HS-5 (cell line): ENCODE measurements at regions not wholly inside any gene's neighbourhood (a gene's known extent, or its start where the extent isn't known, plus 50 kb on each side); places are given as distances from the start of the nearest gene placed in this dataset.
"Not testable (repeated sequence)": the region's sequence is repeated elsewhere in the genome, so short reads cannot be mapped to it uniquely, and the experiment has no call there.

Experiments used
- DNase-seq: peaks from one replicate; pipeline ENCODE4 v3.0.0-alpha.2; 2012; ENCODE audit warnings: low read depth

- DNase-seq, result no peak
Observed at GRCh38 chr9:97773091-97773490, 76.0 kb upstream of the XPA start.

DNA sequence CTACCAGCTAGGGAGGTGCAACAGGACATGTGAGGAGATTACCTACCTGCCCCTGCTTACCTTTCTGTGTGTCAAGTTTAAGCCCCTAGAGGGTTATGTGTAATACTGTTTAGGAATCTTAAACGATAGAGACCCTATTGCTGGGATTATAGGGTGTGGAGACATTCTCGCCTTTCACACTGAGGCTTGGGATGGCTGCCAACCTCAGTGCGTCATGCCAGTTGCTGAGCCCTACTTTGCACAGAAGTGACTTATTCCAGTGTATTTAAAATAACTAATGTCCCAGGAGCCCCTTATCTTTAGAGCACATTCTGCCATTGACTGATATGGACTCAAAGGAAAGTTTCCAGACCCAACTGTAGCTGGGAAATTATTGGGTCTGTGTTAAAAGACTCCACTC lies 76.6 kb upstream of the XPA start:
- no peak for DNase-seq

DNA sequence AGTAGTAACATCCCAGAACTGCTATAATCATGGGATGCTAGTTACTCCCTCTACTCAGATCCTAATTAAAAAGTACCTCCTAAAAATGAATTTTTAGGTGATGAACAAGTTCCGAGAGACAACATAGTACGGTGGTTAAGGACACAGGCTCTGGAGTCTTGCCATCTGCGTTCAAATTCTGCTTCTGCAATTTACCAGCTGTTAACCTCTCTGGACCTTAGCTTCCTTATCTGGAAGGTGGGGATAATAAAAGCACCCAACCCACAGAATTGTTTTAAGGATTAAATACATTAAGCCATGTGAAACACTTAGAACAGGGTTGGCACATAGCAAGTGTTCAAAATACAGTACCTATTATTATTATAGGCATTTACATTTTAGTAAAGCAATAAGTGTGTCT lies 77.5 kb upstream of the XPA start:
- DNase-seq, result no peak

DNA sequence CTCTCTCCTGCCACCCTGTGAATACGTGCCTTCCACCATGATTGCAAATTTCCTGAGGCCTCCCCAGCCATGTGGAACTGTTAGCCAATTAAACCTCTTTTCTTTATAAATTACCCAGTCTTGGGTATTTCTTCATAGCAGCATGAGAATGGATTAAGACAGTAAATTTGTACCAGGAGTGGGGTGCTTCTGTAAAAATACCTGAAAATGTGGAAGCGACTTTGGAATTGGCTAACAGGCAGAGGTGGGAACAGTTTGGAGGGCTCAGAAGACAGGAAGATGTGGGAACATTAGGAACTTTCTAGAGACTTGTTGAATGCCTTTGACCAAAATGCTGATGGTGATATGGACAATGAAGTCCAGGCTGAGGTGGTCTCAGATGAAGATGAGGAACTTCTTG lies 74.3 kb upstream of the FOXE1 start:
- not testable (repeated sequence) for DNase-seq

- DNase-seq, result no peak
Observed at GRCh38 chr9:97779608-97780007, 73.4 kb upstream of the FOXE1 start.

GRCh38 chr9:97781902-97782301 lies 71.1 kb upstream of the FOXE1 start:
- DNase-seq, result no peak

GRCh38 chr9:97786341-97786740 lies 66.7 kb upstream of the FOXE1 start:
- DNase-seq, result no peak

DNA sequence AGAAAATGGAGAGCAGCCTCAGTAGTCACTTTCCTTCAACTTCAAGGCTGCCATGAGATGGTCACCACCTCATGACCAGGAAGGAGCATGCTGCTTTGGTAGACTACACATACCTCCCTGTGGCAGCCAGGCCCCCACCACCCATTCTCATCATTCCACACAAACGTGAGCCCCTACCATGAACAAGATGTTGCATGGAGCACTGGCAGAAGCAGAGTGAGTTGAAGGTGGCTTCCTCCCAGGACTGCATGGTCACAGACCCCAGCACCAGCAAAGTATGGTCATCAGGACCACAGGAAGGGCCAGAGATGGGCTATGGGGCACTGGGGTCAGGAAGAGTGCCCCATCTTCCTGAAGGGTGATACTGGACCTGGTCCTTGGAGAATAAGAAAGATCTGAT lies 65.5 kb upstream of the FOXE1 start:
- no peak for DNase-seq

- DNase-seq, result no peak
Observed at GRCh38 chr9:97788763-97789663, 64.0 kb upstream of the FOXE1 start.

GRCh38 chr9:97790542-97790941 lies 62.5 kb upstream of the FOXE1 start:
- no peak for DNase-seq

GRCh38 chr9:97791542-97791941 lies 61.5 kb upstream of the FOXE1 start:
- DNase-seq, result no peak

DNA sequence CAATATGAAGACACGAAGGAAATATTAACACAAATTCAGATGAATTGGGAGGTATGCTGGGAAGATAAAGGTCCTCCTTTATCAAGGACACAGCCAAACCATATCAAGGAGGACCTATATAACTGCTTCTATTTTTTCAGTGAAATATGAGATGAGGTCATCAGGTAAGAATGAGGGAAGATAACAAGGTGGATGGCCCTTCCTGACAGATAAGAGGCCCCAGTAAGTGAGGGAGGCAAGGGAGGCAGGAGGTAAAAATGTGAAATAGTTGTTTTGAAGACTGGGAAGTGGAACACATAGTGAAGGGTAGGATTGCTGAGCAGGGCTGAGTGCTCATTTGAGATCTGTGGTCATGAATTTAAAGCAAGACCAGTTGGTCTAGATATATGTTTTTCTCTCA lies 60.0 kb upstream of the FOXE1 start:
- DNase-seq, result no peak

DNA sequence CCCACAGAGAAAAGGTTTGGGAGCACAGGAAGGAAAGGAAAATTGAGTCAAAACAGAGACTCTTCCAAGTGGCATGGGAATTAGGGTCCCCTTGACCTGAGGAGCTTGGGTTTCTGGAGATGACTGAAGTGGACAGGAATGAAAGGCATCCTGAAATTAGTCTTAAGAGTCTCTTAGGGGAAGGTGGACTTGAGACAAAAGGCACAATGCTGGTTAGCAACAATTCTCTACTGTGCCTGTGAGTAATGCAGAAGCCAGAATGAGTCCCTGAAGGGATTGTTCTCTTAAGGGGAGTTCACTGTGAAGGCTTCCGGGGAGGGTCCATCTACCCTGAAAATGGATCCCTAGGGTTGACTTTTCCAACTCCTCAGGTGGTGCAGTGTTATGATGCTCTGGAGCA lies 58.4 kb upstream of the FOXE1 start:
- DNase-seq, result no peak

DNA sequence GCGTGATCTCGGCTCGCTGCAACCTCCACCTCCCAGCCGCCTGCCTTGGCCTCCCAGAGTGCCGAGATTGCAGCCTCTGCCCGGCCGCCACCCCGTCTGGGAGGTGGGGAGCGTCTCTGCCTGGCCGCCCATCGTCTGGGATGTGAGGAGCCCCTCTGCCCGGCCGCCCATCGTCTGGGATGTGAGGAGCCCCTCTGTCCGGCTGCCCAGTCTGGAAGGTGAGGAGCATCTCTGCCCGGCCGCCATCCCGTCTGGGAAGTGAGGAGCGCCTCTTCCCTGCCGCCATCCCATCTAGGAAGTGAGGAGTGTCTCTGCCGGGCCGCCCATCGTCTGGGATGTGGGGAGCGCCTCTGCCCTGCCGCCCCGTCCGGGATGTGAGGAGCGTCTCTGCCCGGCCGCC lies 56.9 kb upstream of the FOXE1 start:
- not testable (repeated sequence) for DNase-seq

- DNase-seq, result no peak
Observed at GRCh38 chr9:97801180-97801579, 51.8 kb upstream of the FOXE1 start.

- DNase-seq, result peak; percentile 74
Observed at GRCh38 chr9:97802276-97802675, 50.8 kb upstream of the FOXE1 start.

- no peak for DNase-seq
Observed at GRCh38 chr9:97803167-97804058, 49.6 kb upstream of the FOXE1 start.
